Type B pancreatic cell (in vitro differentiated cells): ENCODE measurements at regions not wholly inside any gene's neighbourhood (a gene's known extent, or its start where the extent isn't known, plus 50 kb on each side); places are given as distances from the start of the nearest gene placed in this dataset.

Experiments used
- DNase-seq: peaks from one replicate; pipeline ENCODE4 v3.0.0; 2021; ENCODE audit warnings: mixed read lengths; ENCODE audit not compliant: unreplicated experiment; ENCODE audit errors: extremely low spot score
- H3K27ac Mint-ChIP-seq: 2 replicates; pipeline ENCODE4 v1.8.0; 2021; ENCODE audit warnings: mild to moderate bottlenecking, mixed read lengths
- H3K27me3 Mint-ChIP-seq: 2 replicates; pipeline ENCODE4 v1.8.0; 2021; ENCODE audit warnings: mixed read lengths
- H3K36me3 Mint-ChIP-seq: 2 replicates; pipeline ENCODE4 v1.8.0; 2021; ENCODE audit warnings: mixed read lengths
- H3K4me1 Mint-ChIP-seq: one replicate; pipeline ENCODE4 v1.8.0; 2021; ENCODE audit warnings: mixed read lengths; ENCODE audit not compliant: unreplicated experiment
- H3K4me3 Mint-ChIP-seq: 2 replicates; pipeline ENCODE4 v1.8.0; 2021; ENCODE audit warnings: mild to moderate bottlenecking, mixed read lengths
- H3K9me3 Mint-ChIP-seq: 2 replicates; pipeline ENCODE4 v1.8.0; 2021; ENCODE audit warnings: mixed read lengths
- CTCF ChIP-seq: fragments of 200-600 bp; sonication (generic); conservative IDR thresholded peaks from 2 replicates; pipeline ENCODE4 v1.5.0; 2021; ENCODE audit warnings: antibody characterized with exemption, mild to moderate bottlenecking

DNA sequence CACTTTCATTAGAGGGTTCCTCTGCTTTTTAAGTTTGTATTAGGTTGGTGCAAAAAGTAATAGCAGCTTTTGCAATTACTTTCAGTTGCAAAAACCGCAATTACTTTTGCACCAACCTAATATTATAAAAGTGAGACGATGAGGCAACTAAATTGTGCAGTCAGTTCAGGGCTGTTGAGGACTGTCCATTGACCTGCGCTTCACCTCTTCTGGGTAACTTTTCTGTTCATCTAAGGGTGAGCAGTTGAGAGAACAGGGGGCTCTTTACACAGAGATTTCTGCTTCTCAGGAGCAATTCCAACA, 191.3 kb downstream of the AACS start:
- DNase-seq, result no peak
- H3K4me3 Mint-ChIP-seq, result no peak overlapping the region
- H3K36me3 Mint-ChIP-seq, result no peaks in the 10 kb centered on the region
- peaks cover 70% of the 10 kb centered on the region for H3K27me3 Mint-ChIP-seq
- H3K4me1 Mint-ChIP-seq, result no peaks in the 10 kb centered on the region
- H3K27ac Mint-ChIP-seq, result no peak overlapping the region
- TF ChIP-seq CTCF, result no peak
- no peaks in the 10 kb centered on the region for H3K9me3 Mint-ChIP-seq

- no peak overlapping the region for H3K4me3 Mint-ChIP-seq
Observed at GRCh38 chr12:125259178-125259867, 194.1 kb downstream of the AACS start.

DNA sequence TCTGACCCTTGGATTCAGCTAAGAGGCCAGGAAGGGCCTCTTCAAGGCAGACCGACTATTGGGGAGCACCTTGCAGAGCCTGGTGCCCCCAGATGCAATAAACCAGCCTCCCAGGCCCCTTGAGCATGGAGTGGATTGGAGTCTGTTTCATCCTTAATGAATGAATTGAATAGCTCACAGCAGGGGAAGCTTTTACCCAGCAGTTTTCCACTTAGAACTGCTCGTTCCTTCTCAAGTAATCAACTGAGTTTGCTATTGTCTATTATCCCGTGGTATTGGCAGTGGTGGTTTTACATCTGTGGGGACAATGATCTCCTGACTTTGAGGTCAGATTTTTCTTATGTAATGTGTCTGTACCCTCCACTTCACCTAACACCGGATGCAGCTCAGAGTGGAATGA, 197.6 kb downstream of the AACS start:
- Mint-ChIP-seq H3K4me1 (peaks cover 6% of the 10 kb centered on the region), H3K36me3 (no peaks in the 10 kb centered on the region), H3K27ac (no peak overlapping the region), H3K9me3 (no peaks in the 10 kb centered on the region), H3K27me3 (peaks cover 51% of the 10 kb centered on the region), H3K4me3 (no peak overlapping the region)
- no peak for DNase-seq
- TF ChIP-seq CTCF, result no peak

More at GRCh38 chr12:125259178-125259867, 194.1 kb downstream of the AACS start:
- H3K4me1 Mint-ChIP-seq, result peaks cover 6% of the 10 kb centered on the region
- no peak overlapping the region for H3K27ac Mint-ChIP-seq
- H3K27me3 Mint-ChIP-seq, result peaks cover 65% of the 10 kb centered on the region
- no peaks in the 10 kb centered on the region for H3K36me3 Mint-ChIP-seq
- no peaks in the 10 kb centered on the region for H3K9me3 Mint-ChIP-seq
- TF ChIP-seq CTCF, result no peak
- no peak for DNase-seq

- H3K9me3 Mint-ChIP-seq, result no peaks in the 10 kb centered on the region
- no peaks in the 10 kb centered on the region for H3K36me3 Mint-ChIP-seq
- no peak overlapping the region for H3K4me3 Mint-ChIP-seq
- H3K27me3 Mint-ChIP-seq, result peaks cover 54% of the 10 kb centered on the region
- no peak for TF ChIP-seq CTCF
- peaks cover 6% of the 10 kb centered on the region for H3K4me1 Mint-ChIP-seq
- DNase-seq, result no peak
- no peak overlapping the region for H3K27ac Mint-ChIP-seq
Observed at GRCh38 chr12:125263385-125263784, 198.2 kb downstream of the AACS start.

GRCh38 chr12:125267114-125267513, 201.9 kb downstream of the AACS start:
- peaks cover 6% of the 10 kb centered on the region for H3K4me1 Mint-ChIP-seq
- no peaks in the 10 kb centered on the region for H3K9me3 Mint-ChIP-seq
- H3K27me3 Mint-ChIP-seq, result peaks cover 33% of the 10 kb centered on the region
- no peak for DNase-seq
- no peak for TF ChIP-seq CTCF
- H3K4me3 Mint-ChIP-seq, result no peak overlapping the region
- H3K36me3 Mint-ChIP-seq, result no peaks in the 10 kb centered on the region
- H3K27ac Mint-ChIP-seq, result no peak overlapping the region

- H3K27me3 Mint-ChIP-seq, result peaks cover 18% of the 10 kb centered on the region
- no peaks in the 10 kb centered on the region for H3K36me3 Mint-ChIP-seq
Observed at GRCh38 chr12:125269276-125269675, 204.0 kb downstream of the AACS start.

More at GRCh38 chr12:125269276-125269675, 204.0 kb downstream of the AACS start:
- Mint-ChIP-seq H3K4me1 (no peaks in the 10 kb centered on the region), H3K27ac (no peak overlapping the region), H3K9me3 (no peaks in the 10 kb centered on the region), H3K4me3 (no peak overlapping the region)
- DNase-seq, result no peak
- no peak for TF ChIP-seq CTCF
